T-cell (primary cell): ENCODE measurements at regions not wholly inside any gene's neighbourhood (a gene's known extent, or its start where the extent isn't known, plus 50 kb on each side); places are given as distances from the start of the nearest gene placed in this dataset.

ENCODE experiments used
- ATAC-seq, 4 experiments: fragments of 200-7000 bp in 3 of 4; fragments of 150-1000 bp in 1 of 4; cut with Tn5 transposase; replicated peaks in 1 of 4; 1 replicate in 3 of 4; 2 replicates in 1 of 4; pipeline ENCODE4 v1.10.0; 2021; ENCODE audit warnings: moderate library complexity in 3 of 4, mild to moderate bottlenecking in 2 of 4, moderate number of reproducible peaks in 1 of 4
- CTCF ChIA-PET, 2 donors: fragments of 300-600 bp; sonication (Branson Sonifier 250); formaldehyde crosslinking; loops; one replicate each; lab custom pipeline; 2022; ENCODE audit warnings: antibody characterized with exemption in 2 of 2; lab: Charles Lee
- POLR2A ChIA-PET, 2 donors: fragments of 300-600 bp; sonication (Branson Sonifier 250); formaldehyde crosslinking; loops; one replicate each; lab custom pipeline; 2022; ENCODE audit warnings: antibody characterized with exemption in 2 of 2; lab: Charles Lee
- DNase-seq, 35 experiments: peaks; one replicate each; pipeline versions ENCODE4 v3.0.0 to v3.0.0-alpha.2; 2013 to 2023
- H3K27ac ChIP-seq: one replicate; pipeline ENCODE4 v1.5.1; 2013; ENCODE audit warnings: low read length
- H3K27me3 ChIP-seq, 2 experiments: replicated peaks in 1 of 2; 1 replicate in 1 of 2; 2 replicates in 1 of 2; pipeline versions ENCODE4 v1.6.1 to v1.7.0; 2013; ENCODE audit warnings: low read length in 1 of 2, mixed read lengths in 1 of 2; ENCODE audit not compliant: control insufficient read depth in 2 of 2, insufficient read depth in 2 of 2; ENCODE audit errors: extremely low read depth in 1 of 2
- H3K36me3 ChIP-seq, 2 donors: 1 replicate in 1 of 2; 2 replicates in 1 of 2; pipeline versions ENCODE4 v1.6.1 to v1.7.0; 2013; ENCODE audit warnings: low read length in 1 of 2; ENCODE audit not compliant: control insufficient read depth in 2 of 2, insufficient read depth in 1 of 2; ENCODE audit errors: extremely low read depth in 1 of 2
- H3K4me1 ChIP-seq, 2 experiments: 1 replicate in 1 of 2; 2 replicates in 1 of 2; pipeline versions ENCODE4 v1.6.1 to v1.7.0; 2013; ENCODE audit warnings: low read length in 2 of 2, mixed read lengths in 1 of 2; ENCODE audit not compliant: insufficient read depth in 2 of 2, control insufficient read depth in 1 of 2; ENCODE audit errors: extremely low read depth in 1 of 2
- H3K4me3 ChIP-seq, 2 donors: 1 replicate in 1 of 2; 2 replicates in 1 of 2; pipeline versions ENCODE4 v1.5.1 to v1.7.0; 2013; ENCODE audit warnings: mild to moderate bottlenecking in 2 of 2, low read length in 1 of 2, moderate library complexity in 1 of 2; ENCODE audit not compliant: control insufficient read depth in 1 of 2; ENCODE audit errors: extremely low read depth in 1 of 2
- H3K9me3 ChIP-seq: 2 replicates; pipeline ENCODE4 v1.7.0; 2013
- H3K27ac Mint-ChIP-seq, 2 donors: one replicate each; pipeline ENCODE4 v1.8.0; 2020 to 2021; ENCODE audit warnings: mild to moderate bottlenecking in 2 of 2, mixed read lengths in 2 of 2
- H3K27me3 Mint-ChIP-seq, 2 donors: one replicate each; pipeline ENCODE4 v1.8.0; 2021 to 2022; ENCODE audit warnings: mixed read lengths in 2 of 2
- H3K36me3 Mint-ChIP-seq: one replicate; pipeline ENCODE4 v1.8.0; 2021; ENCODE audit warnings: mixed read lengths
- H3K4me1 Mint-ChIP-seq, 3 donors: one replicate each; pipeline ENCODE4 v1.8.0; 2020 to 2022; ENCODE audit warnings: mixed read lengths in 3 of 3, mild to moderate bottlenecking in 1 of 3
- H3K4me3 Mint-ChIP-seq, 3 donors: one replicate each; pipeline ENCODE4 v1.8.0; 2020 to 2022; ENCODE audit warnings: mild to moderate bottlenecking in 3 of 3, mixed read lengths in 3 of 3, moderate library complexity in 3 of 3
- H3K9me3 Mint-ChIP-seq, 3 donors: one replicate each; pipeline ENCODE4 v1.8.0; 2020 to 2022; ENCODE audit warnings: mixed read lengths in 3 of 3
- WGBS: methylation state at CpG from one replicate; pipeline ENCODE4 v1.1.5; 2013; ENCODE audit warnings: missing lambda C conversion rate; ENCODE audit not compliant: insufficient coverage; 5-methylcytosine and 5-hydroxymethylcytosine counted together

DNA sequence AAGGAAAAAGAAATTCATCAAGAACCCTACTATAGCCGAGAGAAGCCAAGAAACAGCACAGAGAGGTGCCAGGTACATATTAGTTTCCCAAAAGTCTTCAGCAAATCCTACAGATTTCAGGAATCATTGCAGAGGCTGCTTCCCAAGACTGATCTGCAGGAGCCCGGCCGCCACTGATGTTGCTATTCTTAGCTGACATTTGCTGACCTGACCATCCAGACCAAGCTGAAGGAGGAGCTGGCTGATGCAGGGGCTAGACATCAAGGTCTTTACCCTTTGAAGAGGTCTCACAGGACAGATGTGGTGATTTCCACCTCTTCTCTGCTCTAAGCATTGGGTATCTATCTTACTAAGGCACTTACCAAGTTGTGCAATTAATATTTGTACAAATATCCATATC lies 444.8 kb upstream of the SOX5 start:
- ATAC-seq = no peak
- H3K36me3 Mint-ChIP-seq = no peaks in the 10 kb centered on the region
- no peaks in the 10 kb centered on the region for H3K4me1 Mint-ChIP-seq
- ChIA-PET CTCF (no interaction called here), POLR2A (no interaction called here)
- no peak for DNase-seq
- Histone ChIP-seq H3K27me3 (no peaks in the 10 kb centered on the region), H3K36me3 (no peaks in the 10 kb centered on the region), H3K9me3 (no peaks in the 10 kb centered on the region), H3K27ac (no peak overlapping the region), H3K4me1 (no peaks in the 10 kb centered on the region), H3K4me3 (no peak overlapping the region)
- H3K27me3 Mint-ChIP-seq = no peaks in the 10 kb centered on the region
- peaks cover 6 to 19% (median 10%) of the 10 kb centered on the region in 3 donors for H3K9me3 Mint-ChIP-seq
- H3K4me3 Mint-ChIP-seq = no peak overlapping the region
- 92% methylated on average over 2 of the region's 3 CpGs for WGBS
- H3K27ac Mint-ChIP-seq = no peak overlapping the region

DNA sequence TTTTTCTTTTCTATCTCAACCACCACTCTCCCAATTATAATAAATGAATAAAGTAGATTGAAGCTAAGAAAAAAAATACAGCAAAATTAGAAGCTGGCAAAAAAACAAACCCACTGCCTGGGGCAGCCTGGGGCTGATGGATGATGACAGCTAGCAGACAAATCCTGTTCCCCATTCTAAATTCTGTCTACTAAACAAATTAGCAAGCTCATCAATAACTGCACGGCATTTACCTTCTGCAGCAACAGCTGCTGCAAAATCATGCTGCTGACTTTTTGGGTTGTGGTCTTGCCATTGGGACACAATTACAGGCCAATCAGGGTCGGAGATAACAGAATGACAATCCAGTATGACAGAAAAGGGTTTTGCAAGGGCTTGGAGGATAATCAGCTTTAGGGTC lies 443.6 kb upstream of the SOX5 start:
- Mint-ChIP-seq H3K9me3 (peaks cover 7 to 19% (median 10%) of the 10 kb centered on the region in 3 donors), H3K4me1 (no peaks in the 10 kb centered on the region), H3K4me3 (no peak overlapping the region), H3K36me3 (no peaks in the 10 kb centered on the region), H3K27ac (no peak overlapping the region), H3K27me3 (no peaks in the 10 kb centered on the region)
- Histone ChIP-seq H3K27ac (no peak overlapping the region), H3K4me1 (no peaks in the 10 kb centered on the region), H3K36me3 (no peaks in the 10 kb centered on the region), H3K4me3 (no peak overlapping the region), H3K9me3 (no peaks in the 10 kb centered on the region), H3K27me3 (no peaks in the 10 kb centered on the region)
- no CpG with 5 or more reads among the region's 2 CpGs for WGBS
- POLR2A ChIA-PET = no interaction called here
- CTCF ChIA-PET = no interaction called here
- DNase-seq = no peak
- ATAC-seq = no peak

GRCh38 chr12:24389394-24389793 lies 439.9 kb upstream of the SOX5 start:
- no peaks in the 10 kb centered on the region for H3K27me3 Mint-ChIP-seq
- no peak for DNase-seq
- H3K4me1 ChIP-seq = no peaks in the 10 kb centered on the region
- no peaks in the 10 kb centered on the region for H3K36me3 ChIP-seq
- H3K4me1 Mint-ChIP-seq = no peaks in the 10 kb centered on the region
- no peak overlapping the region for H3K27ac ChIP-seq
- no peak overlapping the region for H3K4me3 ChIP-seq
- H3K27me3 ChIP-seq = no peaks in the 10 kb centered on the region
- H3K4me3 Mint-ChIP-seq = no peak overlapping the region
- WGBS = no CpG with 5 or more reads among the region's 1 CpG
- H3K36me3 Mint-ChIP-seq = no peaks in the 10 kb centered on the region
- CTCF ChIA-PET = no interaction called here
- no peak overlapping the region for H3K27ac Mint-ChIP-seq
- POLR2A ChIA-PET = interaction anchor here in 1 of 2 donors (0.6 kb wide), 1 partner anchor 9 kb away, joined by 3 read pairs; no protein-coding TSS in a partner anchor
- ATAC-seq = no peak
- peaks cover 9 to 19% (median 10%) of the 10 kb centered on the region in 3 donors for H3K9me3 Mint-ChIP-seq
- no peaks in the 10 kb centered on the region for H3K9me3 ChIP-seq

- Mint-ChIP-seq H3K27ac (no peak overlapping the region), H3K27me3 (no peaks in the 10 kb centered on the region), H3K4me3 (no peak overlapping the region), H3K36me3 (no peaks in the 10 kb centered on the region), H3K4me1 (no peaks in the 10 kb centered on the region), H3K9me3 (peaks cover 9 to 19% (median 16%) of the 10 kb centered on the region in 3 donors)
- ATAC-seq = no peak
- WGBS = no CpG with 5 or more reads among the region's 3 CpGs
- CTCF ChIA-PET = no interaction called here
- Histone ChIP-seq H3K4me3 (no peak overlapping the region), H3K4me1 (no peaks in the 10 kb centered on the region), H3K9me3 (no peaks in the 10 kb centered on the region), H3K27me3 (no peaks in the 10 kb centered on the region), H3K27ac (no peak overlapping the region), H3K36me3 (no peaks in the 10 kb centered on the region)
- no peak for DNase-seq
- POLR2A ChIA-PET = no interaction called here
These were observed 437.9 kb upstream of the SOX5 start for GRCh38 chr12:24387381-24387780.

- POLR2A ChIA-PET = no interaction called here
- Mint-ChIP-seq H3K4me3 (no peak overlapping the region), H3K27ac (no peak overlapping the region), H3K9me3 (peaks cover 14 to 17% (median 17%) of the 10 kb centered on the region in 3 donors), H3K4me1 (no peaks in the 10 kb centered on the region), H3K36me3 (no peaks in the 10 kb centered on the region), H3K27me3 (no peaks in the 10 kb centered on the region)
- WGBS = 57% methylated on average over 1 of the region's 3 CpGs
- DNase-seq = no peak
- no peak overlapping the region for H3K27ac ChIP-seq
- no peak overlapping the region for H3K4me3 ChIP-seq
- ATAC-seq = no peak
- H3K36me3 ChIP-seq = no peaks in the 10 kb centered on the region
- no peaks in the 10 kb centered on the region for H3K9me3 ChIP-seq
- H3K4me1 ChIP-seq = no peaks in the 10 kb centered on the region
- no peaks in the 10 kb centered on the region for H3K27me3 ChIP-seq
- CTCF ChIA-PET = no interaction called here
These were observed 437.4 kb upstream of the SOX5 start for GRCh38 chr12:24386836-24387235.

DNA sequence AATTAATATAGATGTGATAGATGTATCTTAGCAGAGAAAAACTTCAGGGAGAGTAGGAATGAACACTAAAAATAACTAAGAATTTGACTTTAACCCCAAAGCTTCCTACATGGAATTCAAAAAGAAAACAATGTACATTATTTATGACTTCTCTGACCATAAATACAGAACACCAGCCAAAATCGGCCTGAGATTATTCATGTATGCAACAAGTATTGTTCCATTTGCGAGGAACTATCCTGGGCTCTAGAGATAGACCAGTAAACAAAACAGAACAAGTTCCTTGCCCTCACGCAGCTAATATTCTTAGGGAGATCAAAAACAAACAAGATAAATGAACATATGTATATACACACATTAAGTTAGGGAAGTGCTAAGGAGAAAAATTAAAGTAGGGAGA lies 432.3 kb upstream of the SOX5 start:
- H3K27me3 Mint-ChIP-seq = no peaks in the 10 kb centered on the region

More for the DNA sequence above, 432.3 kb upstream of the SOX5 start:
- Histone ChIP-seq H3K36me3 (no peaks in the 10 kb centered on the region), H3K27me3 (no peaks in the 10 kb centered on the region), H3K4me3 (no peak overlapping the region), H3K9me3 (no peaks in the 10 kb centered on the region), H3K27ac (no peak overlapping the region), H3K4me1 (no peaks in the 10 kb centered on the region)
- peaks cover 8 to 13% (median 8%) of the 10 kb centered on the region in 3 donors for H3K9me3 Mint-ChIP-seq
- no peak overlapping the region for H3K4me3 Mint-ChIP-seq
- ATAC-seq (no peak), DNase-seq (no peak)
- ChIA-PET CTCF (no interaction called here), POLR2A (no interaction called here)
- H3K36me3 Mint-ChIP-seq = no peaks in the 10 kb centered on the region
- H3K27ac Mint-ChIP-seq = no peak overlapping the region
- no CpG with 5 or more reads among the region's 3 CpGs for WGBS
- H3K4me1 Mint-ChIP-seq = no peaks in the 10 kb centered on the region
